Ectodermal cell (in vitro differentiated cells): ENCODE measurements at regions not wholly inside any gene's neighbourhood (a gene's known extent, or its start where the extent isn't known, plus 50 kb on each side); places are given as distances from the start of the nearest gene placed in this dataset.

ENCODE experiments used
- H3K27ac ChIP-seq: 2 replicates; pipeline ENCODE4 v1.7.0; 2013; ENCODE audit warnings: mild to moderate bottlenecking, low read depth, low read length; ENCODE audit not compliant: insufficient read depth, poor library complexity, severe bottlenecking
- H3K27me3 ChIP-seq: 2 replicates; pipeline ENCODE4 v1.7.0; 2013; ENCODE audit warnings: mild to moderate bottlenecking, low read length; ENCODE audit not compliant: insufficient read depth, control insufficient read depth, poor library complexity, severe bottlenecking
- H3K36me3 ChIP-seq: one replicate; pipeline ENCODE4 v1.7.0; 2013; ENCODE audit warnings: low read length; ENCODE audit not compliant: control insufficient read depth, insufficient read depth
- H3K4me1 ChIP-seq: one replicate; pipeline ENCODE4 v1.7.0; 2013; ENCODE audit warnings: low read length; ENCODE audit not compliant: control insufficient read depth, insufficient read depth
- H3K4me3 ChIP-seq: 2 replicates; pipeline ENCODE4 v1.7.0; 2013; ENCODE audit warnings: low read depth, low read length, control low read depth; ENCODE audit not compliant: insufficient read depth
- H3K9me3 ChIP-seq: 2 replicates; pipeline ENCODE4 v1.7.0; 2013; ENCODE audit warnings: mild to moderate bottlenecking, low read length, moderate library complexity; ENCODE audit not compliant: control insufficient read depth
- WGBS, 2 experiments: methylation state at CpG; one replicate each; pipeline ENCODE4 v1.1.7; 2013; ENCODE audit warnings: missing lambda C conversion rate in 2 of 2; 5-methylcytosine and 5-hydroxymethylcytosine counted together

- Histone ChIP-seq H3K9me3 (no peaks in the 10 kb centered on the region), H3K4me1 (no peaks in the 10 kb centered on the region), H3K27me3 (no peaks in the 10 kb centered on the region), H3K4me3 (no peak overlapping the region), H3K36me3 (no peaks in the 10 kb centered on the region), H3K27ac (no peak overlapping the region)
- WGBS, 2 experiments: 92 to 93% methylated on average over 22 of the region's 22 CpGs
These were observed 361.2 kb downstream of the BCOR start for GRCh38 chrX:39736216-39737211.

DNA sequence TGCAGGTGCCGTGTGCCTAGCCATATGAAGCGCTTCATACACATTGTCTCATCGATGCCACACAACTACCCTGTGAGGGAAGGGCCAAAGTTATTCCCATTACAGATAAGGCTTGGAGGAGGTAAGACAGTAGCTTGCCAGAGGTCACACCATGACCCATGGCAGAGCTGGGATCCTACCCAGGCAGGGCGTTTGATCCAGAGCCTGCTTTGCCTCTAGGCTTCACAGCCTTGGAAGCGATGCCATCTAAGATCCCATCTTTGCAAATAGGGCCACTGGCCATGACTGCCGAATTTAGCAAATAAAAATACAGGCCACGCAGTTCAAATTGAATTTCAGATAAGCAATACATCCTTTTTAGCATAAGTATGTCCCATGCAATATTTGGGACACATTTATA, 358.2 kb downstream of the BCOR start:
- H3K27me3 ChIP-seq: no peaks in the 10 kb centered on the region
- WGBS, 2 experiments: 94 to 95% methylated on average over 7 of the region's 7 CpGs
- no peak overlapping the region for H3K4me3 ChIP-seq
- no peaks in the 10 kb centered on the region for H3K36me3 ChIP-seq
- no peaks in the 10 kb centered on the region for H3K9me3 ChIP-seq
- H3K4me1 ChIP-seq: no peaks in the 10 kb centered on the region
- H3K27ac ChIP-seq: no peak overlapping the region

DNA sequence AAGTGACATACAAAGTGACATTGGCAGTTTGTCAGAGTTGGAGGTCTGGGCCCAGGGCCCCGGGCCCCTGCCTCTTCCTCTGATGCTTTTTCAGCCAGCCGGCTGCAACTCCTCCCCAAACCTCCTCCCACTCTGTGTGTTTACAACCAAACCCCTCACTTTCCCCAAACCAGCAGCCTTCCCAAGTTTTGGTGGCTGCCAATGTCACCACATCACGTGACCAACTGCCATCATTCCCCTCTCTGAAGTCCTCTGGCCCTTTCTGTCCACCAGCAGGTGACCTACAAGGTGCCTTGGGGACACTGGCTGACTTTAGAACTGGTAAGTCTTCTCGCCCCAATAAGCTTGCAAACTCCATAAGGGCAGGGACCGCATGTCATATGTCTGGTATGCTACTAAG, 357.7 kb downstream of the BCOR start:
- Histone ChIP-seq H3K27me3 (no peaks in the 10 kb centered on the region), H3K4me3 (no peak overlapping the region), H3K4me1 (no peaks in the 10 kb centered on the region), H3K27ac (no peak overlapping the region), H3K9me3 (no peaks in the 10 kb centered on the region), H3K36me3 (no peaks in the 10 kb centered on the region)
- 81 to 85% methylated on average over 5 of the region's 5 CpGs for WGBS, 2 experiments

DNA sequence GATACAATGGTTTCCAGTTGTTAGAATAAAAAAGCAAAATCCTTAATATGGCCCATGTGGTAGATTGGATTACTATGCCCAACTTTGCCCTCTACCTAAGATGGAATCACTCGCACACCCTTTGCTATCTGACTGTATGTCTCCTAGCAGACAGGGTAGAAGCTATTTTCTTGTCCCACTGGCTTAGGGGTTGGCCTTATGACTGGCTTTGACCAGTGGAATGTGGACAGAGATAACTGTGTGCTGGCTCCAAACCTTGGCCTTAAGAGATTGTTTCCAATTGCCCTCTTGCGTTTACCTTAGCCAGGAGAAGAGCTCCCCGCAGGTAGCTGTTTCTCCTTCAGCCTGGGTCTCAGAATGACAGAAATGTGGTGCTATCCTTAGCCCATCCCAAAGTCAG, 355.9 kb downstream of the BCOR start:
- no peak overlapping the region for H3K4me3 ChIP-seq
- WGBS, 2 experiments: 93 to 97% methylated on average over 2 to 3 of the region's 3 CpGs
- H3K9me3 ChIP-seq: no peaks in the 10 kb centered on the region
- H3K27ac ChIP-seq: no peak overlapping the region
- no peaks in the 10 kb centered on the region for H3K27me3 ChIP-seq
- H3K36me3 ChIP-seq: no peaks in the 10 kb centered on the region
- H3K4me1 ChIP-seq: no peaks in the 10 kb centered on the region

DNA sequence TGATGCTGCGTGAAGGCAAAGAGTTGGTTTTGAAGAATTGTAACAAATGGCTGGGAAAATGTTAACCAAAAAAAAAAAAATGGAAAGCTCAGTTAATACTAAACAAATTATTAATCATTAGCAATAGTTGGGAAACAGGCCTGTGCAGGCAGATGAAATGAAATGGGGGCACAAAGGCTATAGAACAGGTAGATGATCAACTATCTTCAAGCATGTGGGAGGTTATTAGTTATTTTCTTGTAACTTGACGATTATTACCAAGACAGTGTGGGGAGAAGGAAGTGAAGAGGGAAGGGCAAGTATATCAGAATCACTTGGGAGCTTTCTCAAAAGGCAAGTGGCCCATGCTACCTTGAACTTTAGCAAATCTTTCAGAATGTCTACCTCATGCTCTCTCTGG, 351.9 kb downstream of the BCOR start:
- Histone ChIP-seq H3K27me3 (no peaks in the 10 kb centered on the region), H3K9me3 (no peaks in the 10 kb centered on the region), H3K36me3 (no peaks in the 10 kb centered on the region), H3K4me1 (no peaks in the 10 kb centered on the region), H3K4me3 (no peak overlapping the region), H3K27ac (no peak overlapping the region)
- WGBS, 2 experiments: 100% methylated on average over 1 of the region's 2 CpGs

DNA sequence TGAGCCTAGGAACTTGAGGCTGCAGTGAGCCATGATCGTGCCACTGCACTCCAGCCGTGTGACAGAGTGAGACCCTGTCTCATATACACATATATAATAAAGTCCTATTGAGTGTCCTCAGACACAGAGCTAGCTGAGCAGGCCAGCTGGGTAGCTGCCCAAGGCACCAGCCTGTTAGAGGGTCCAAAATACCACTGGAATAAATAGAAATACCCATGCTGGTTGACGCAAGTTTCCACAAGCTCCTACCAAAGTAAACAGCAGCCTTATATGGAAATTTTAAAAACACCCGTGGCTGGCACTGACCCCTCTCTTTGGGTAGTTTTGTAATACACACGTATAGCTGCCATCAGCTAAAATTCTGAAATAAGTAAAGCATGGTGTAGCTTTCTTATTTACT, 348.6 kb downstream of the BCOR start:
- Histone ChIP-seq H3K9me3 (no peaks in the 10 kb centered on the region), H3K27me3 (no peaks in the 10 kb centered on the region), H3K4me1 (no peaks in the 10 kb centered on the region), H3K4me3 (no peak overlapping the region), H3K27ac (no peak overlapping the region), H3K36me3 (no peaks in the 10 kb centered on the region)
- 94 to 100% methylated on average over 4 of the region's 5 CpGs for WGBS, 2 experiments

- H3K4me3 ChIP-seq: no peak overlapping the region
- H3K9me3 ChIP-seq: no peaks in the 10 kb centered on the region
- no peaks in the 10 kb centered on the region for H3K4me1 ChIP-seq
- H3K27me3 ChIP-seq: no peaks in the 10 kb centered on the region
- 79% methylated on average over 5 of the region's 5 CpGs for WGBS, 2 experiments
- no peak overlapping the region for H3K27ac ChIP-seq
- H3K36me3 ChIP-seq: no peaks in the 10 kb centered on the region
These were observed 348.0 kb downstream of the BCOR start for GRCh38 chrX:39749728-39750127.

GRCh38 chrX:39750256-39750790, 347.4 kb downstream of the BCOR start:
- Histone ChIP-seq H3K9me3 (no peaks in the 10 kb centered on the region), H3K27ac (no peak overlapping the region), H3K36me3 (no peaks in the 10 kb centered on the region), H3K27me3 (no peaks in the 10 kb centered on the region), H3K4me3 (no peak overlapping the region), H3K4me1 (peaks cover 4% of the 10 kb centered on the region)
- WGBS, 2 experiments: 95 to 100% methylated on average over 6 of the region's 6 CpGs

GRCh38 chrX:39750848-39751247, 346.9 kb downstream of the BCOR start:
- Histone ChIP-seq H3K27me3 (no peaks in the 10 kb centered on the region), H3K4me3 (no peak overlapping the region), H3K36me3 (no peaks in the 10 kb centered on the region), H3K4me1 (peaks cover 8% of the 10 kb centered on the region), H3K27ac (no peak overlapping the region), H3K9me3 (no peaks in the 10 kb centered on the region)
- WGBS, 2 experiments: 88% methylated on average over 4 to 5 of the region's 6 CpGs

- H3K4me3 ChIP-seq: no peak overlapping the region
- H3K36me3 ChIP-seq: no peaks in the 10 kb centered on the region
- 94 to 96% methylated on average over 8 of the region's 9 CpGs for WGBS, 2 experiments
- H3K27ac ChIP-seq: no peak overlapping the region
- H3K9me3 ChIP-seq: no peaks in the 10 kb centered on the region
- H3K27me3 ChIP-seq: no peaks in the 10 kb centered on the region
- peaks cover 8% of the 10 kb centered on the region for H3K4me1 ChIP-seq
These were observed 344.9 kb downstream of the BCOR start for GRCh38 chrX:39752815-39753214.
